ENCODE measurements at regions not wholly inside any gene's neighbourhood (a gene's known extent, or its start where the extent isn't known, plus 50 kb on each side); places are given as distances from the start of the nearest gene placed in this dataset.

- no peak for TF ChIP-seq CTCF (conservative IDR thresholded peaks at IDR 0.05; ENCODE audit: low read length)
- no peak for TF ChIP-seq EZH2phosphoT487 (IDR thresholded peaks at IDR 0.05; ENCODE audit: borderline replicate concordance)
Measured at GRCh38 chr12:30164382-30165318, 380.9 kb upstream of the TMTC1 start.

Data from Loucy (cell line).